ENCODE measurements at regions not wholly inside any gene's neighbourhood (a gene's known extent, or its start where the extent isn't known, plus 50 kb on each side); places are given as distances from the start of the nearest gene placed in this dataset.

GRCh38 chr15:85847031-85847430 lies 52.3 kb upstream of the KLHL25 start:
- no peak for DNase-seq (ENCODE audit: low read depth in 3 of 3)

GRCh38 chr15:85849946-85850345 lies 55.2 kb upstream of the KLHL25 start:
- DNase-seq (ENCODE audit: low read depth in 3 of 3): no peak

GRCh38 chr15:85852969-85853368 lies 58.2 kb upstream of the KLHL25 start:
- no peak for DNase-seq (ENCODE audit: low read depth in 3 of 3)

- DNase-seq (ENCODE audit: low read depth in 3 of 3): peak in 1 of 3 experiments; percentile 21
These were observed 59.8 kb upstream of the KLHL25 start for GRCh38 chr15:85854345-85855097.

- peak; percentile 46 to 61 (median 49) for DNase-seq (ENCODE audit: low read depth in 3 of 3)
These were observed 64.1 kb upstream of the KLHL25 start for GRCh38 chr15:85858586-85859375.

GRCh38 chr15:85859671-85860070 lies 64.9 kb upstream of the KLHL25 start:
- DNase-seq (ENCODE audit: low read depth in 3 of 3): no peak

GRCh38 chr15:85860394-85861161 lies 65.9 kb upstream of the KLHL25 start:
- no peak for DNase-seq (ENCODE audit: low read depth in 3 of 3)

- DNase-seq (ENCODE audit: low read depth in 3 of 3): no peak
These were observed 70.5 kb upstream of the KLHL25 start for GRCh38 chr15:85865070-85865684.

GRCh38 chr15:85867250-85867649 lies 72.5 kb upstream of the KLHL25 start:
- no peak for DNase-seq (ENCODE audit: low read depth in 3 of 3)

- no peak for DNase-seq (ENCODE audit: low read depth in 3 of 3)
These were observed 74.4 kb upstream of the KLHL25 start for GRCh38 chr15:85869124-85869523.

GRCh38 chr15:85870216-85871014 lies 75.7 kb upstream of the KLHL25 start:
- no peak for DNase-seq (ENCODE audit: low read depth in 3 of 3)

GRCh38 chr15:85871545-85871944 lies 76.8 kb upstream of the KLHL25 start:
- DNase-seq (ENCODE audit: low read depth in 3 of 3): no peak

GRCh38 chr15:85872125-85872524 lies 77.4 kb upstream of the KLHL25 start:
- no peak for DNase-seq (ENCODE audit: low read depth in 3 of 3)

- no peak for DNase-seq (ENCODE audit: low read depth in 3 of 3)
These were observed 79.5 kb upstream of the KLHL25 start for GRCh38 chr15:85874236-85874635.

- DNase-seq (ENCODE audit: low read depth in 3 of 3): no peak
These were observed 81.0 kb upstream of the KLHL25 start for GRCh38 chr15:85875756-85876155.

- no peak for DNase-seq (ENCODE audit: low read depth in 3 of 3)
These were observed 84.1 kb upstream of the KLHL25 start for GRCh38 chr15:85878828-85879225.

- no peak for DNase-seq (ENCODE audit: low read depth in 3 of 3)
These were observed 84.8 kb upstream of the KLHL25 start for GRCh38 chr15:85879334-85880163.

GRCh38 chr15:85880501-85881190 lies 85.9 kb upstream of the KLHL25 start:
- DNase-seq (ENCODE audit: low read depth in 3 of 3): no peak

- DNase-seq (ENCODE audit: low read depth in 3 of 3): no peak
These were observed 91.6 kb upstream of the KLHL25 start for GRCh38 chr15:85886309-85886811.
